NCI-H1092 (cell line): ENCODE measurements at regions not wholly inside any gene's neighbourhood (a gene's known extent, or its start where the extent isn't known, plus 50 kb on each side); places are given as distances from the start of the nearest gene placed in this dataset.
A peak's percentile ranks its signal among the peaks of the same experiment; 100 is the strongest.

Source experiments
- DNase-seq: peaks from one replicate; lab custom pipeline; 2025; lab: John Stamatoyannopoulos, UW

GRCh38 chr20:10863337-10864060 is 189.7 kb upstream of the JAG1 start:
- no peak for DNase-seq

DNA sequence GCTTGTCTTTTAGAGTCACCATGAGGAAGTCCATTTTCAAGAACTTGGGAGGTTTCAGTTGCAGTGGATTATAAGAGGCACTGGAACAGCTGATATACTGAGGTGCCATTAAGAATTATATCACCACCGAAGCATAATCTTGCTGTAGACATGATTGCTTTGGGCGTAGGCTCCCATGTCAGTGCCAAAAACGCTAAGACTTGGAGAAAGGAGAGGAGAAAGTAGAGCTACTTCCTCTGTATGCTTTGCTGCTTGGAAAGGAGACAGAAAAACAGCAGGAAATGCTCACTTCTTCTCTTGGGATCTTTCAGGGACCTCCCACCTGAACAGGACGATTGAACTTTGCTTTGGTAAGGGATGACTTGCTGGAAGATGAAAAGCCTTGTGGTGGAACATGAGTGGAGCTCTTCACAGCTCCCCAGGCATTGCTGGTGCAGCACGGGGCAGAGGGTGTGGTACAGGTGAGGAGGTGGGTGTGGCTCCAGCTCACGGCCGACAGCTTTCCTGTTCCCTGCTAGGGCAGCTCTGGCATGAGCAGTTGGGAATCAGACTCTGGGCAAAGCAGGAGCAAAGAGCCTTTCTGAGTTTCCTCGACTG is 190.4 kb upstream of the JAG1 start:
- no peak for DNase-seq

DNA sequence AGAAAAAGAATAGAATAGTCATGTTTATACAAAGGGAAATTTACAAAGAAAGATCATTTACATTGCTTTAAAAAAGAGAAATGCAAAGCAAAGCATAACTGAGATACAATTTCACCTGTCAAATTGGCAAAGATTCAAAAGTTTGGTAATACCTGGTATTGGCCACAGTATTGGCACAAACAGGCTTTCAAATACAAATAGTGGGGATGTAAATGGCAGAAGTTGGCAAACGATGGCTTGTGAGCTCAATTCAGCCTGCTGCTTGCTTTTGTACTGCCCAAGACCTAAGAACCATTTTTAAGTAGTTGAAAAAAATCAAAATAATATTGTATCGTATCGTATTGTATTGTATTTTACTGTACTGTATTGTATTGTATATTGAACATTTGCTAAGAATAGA is 194.5 kb upstream of the JAG1 start:
- no peak for DNase-seq

DNA sequence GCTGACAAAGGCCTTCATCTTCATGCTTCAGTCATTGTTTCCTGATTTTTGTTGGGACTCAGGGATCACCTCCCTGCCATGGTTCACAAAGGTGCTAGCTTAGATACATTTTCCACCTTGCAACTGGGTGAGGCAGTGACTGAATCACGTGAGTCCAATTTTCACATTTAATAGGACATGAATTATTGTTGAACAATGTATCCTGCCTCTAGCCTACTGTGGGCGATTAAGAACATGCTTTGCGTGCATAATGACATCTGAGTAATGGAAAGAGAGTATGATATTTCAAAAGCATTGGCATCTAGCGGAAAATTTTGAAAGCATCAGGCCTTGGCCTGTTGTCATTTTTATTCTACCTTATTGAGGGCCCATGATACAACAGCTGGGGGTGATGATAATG is 199.2 kb upstream of the JAG1 start:
- no peak for DNase-seq

DNA sequence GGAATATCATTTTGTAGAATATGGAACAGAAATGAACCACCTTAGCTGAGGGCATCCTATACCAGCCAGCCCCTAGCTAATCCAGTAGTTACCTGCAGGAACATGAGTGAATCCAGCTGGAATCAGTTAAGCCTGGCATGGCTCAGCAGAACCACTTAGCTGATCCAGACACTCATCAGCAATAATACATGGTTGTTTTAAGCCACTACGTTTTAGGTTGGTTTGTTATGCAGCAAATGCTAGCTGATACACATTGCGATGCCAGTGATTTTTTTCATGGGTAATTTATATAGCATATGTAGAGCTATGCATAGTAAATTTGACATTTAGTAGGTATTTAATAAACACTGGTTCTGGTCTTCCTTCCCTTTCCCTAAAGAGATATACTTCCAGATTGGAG is 201.9 kb upstream of the JAG1 start:
- no peak for DNase-seq

GRCh38 chr20:10876558-10876957 is 202.8 kb upstream of the JAG1 start:
- DNase-seq = no peak

GRCh38 chr20:10877342-10877741 is 203.5 kb upstream of the JAG1 start:
- no peak for DNase-seq

GRCh38 chr20:10883166-10883565 is 209.4 kb upstream of the JAG1 start:
- DNase-seq = no peak

GRCh38 chr20:10893321-10893720 is 219.5 kb upstream of the JAG1 start:
- no peak for DNase-seq

- DNase-seq = no peak
Measured at GRCh38 chr20:10897336-10897735, 223.5 kb upstream of the JAG1 start.

DNA sequence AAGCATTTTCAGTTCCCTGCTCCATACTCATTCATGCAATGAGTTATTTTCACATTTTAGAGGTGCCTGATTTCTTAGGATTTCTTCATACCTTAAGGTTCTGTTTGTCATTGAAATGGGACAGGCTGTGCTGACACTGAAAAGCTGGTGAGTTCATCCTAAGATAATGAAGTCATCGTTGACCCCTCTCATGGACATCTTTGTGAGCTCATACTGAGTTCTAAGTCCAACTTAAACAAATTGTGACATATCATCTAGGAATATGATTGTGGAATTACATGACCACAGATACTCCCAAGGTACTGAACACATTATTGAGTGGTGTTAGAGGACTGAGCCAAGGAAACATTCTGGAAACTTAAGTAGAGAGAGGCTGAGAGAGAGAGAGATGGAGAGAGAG is 224.8 kb upstream of the JAG1 start:
- no peak for DNase-seq

DNA sequence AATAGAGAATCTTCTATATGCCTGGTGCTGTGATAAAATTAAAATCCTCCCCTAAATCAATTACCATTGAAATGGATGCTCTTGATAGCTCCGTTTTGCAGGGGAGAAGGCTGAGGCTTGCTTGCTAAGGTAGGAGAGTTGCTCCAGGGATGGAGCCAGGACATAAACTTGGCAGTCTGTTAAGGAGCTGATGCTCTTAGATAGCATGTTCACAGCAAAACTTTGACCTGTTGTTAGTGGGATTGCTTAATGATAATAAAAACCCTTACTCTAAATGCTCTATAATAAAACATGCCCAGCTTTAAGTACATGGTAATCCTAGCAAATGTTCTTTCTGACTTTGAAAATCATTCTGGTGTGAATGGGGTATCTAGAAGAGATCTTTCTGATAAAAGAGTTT is 228.4 kb upstream of the JAG1 start:
- DNase-seq = no peak

GRCh38 chr20:10902576-10903282 is 228.9 kb upstream of the JAG1 start:
- DNase-seq = no peak

- no peak for DNase-seq
Measured at GRCh38 chr20:10906834-10907233, 233.0 kb upstream of the JAG1 start.

GRCh38 chr20:10909803-10910202 is 236.0 kb upstream of the JAG1 start:
- no peak for DNase-seq

DNA sequence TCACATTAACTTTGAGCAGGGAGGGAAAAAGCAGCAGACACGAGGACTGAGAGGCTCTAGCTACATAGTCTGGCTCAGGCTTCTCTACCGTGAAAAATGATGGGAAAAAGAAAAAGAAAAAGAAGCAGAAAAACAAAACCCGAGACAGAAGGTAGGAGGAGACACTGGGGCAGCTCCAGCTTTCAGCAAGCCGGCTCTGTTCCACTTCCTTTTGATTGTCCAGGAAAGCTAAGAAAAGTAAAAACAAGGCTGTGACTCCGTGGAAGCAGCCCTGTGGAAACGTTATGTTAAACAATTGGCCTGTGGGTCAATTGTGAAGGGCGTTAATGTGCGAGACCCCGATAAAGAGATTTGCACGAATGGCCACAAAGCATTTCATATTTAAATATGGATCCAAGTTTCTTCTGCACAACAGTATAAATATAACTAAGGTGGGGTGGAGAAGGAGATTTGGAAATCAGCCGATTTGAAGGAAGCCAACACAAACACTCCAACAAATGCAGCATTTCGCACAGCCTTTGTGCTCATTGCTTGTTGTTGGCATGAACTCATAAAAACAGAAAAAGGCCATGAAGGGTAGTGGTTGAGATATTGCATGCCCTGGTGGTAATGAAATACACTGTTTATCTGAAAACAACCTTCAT is 236.9 kb upstream of the JAG1 start:
- peak; percentile 5 for DNase-seq

DNA sequence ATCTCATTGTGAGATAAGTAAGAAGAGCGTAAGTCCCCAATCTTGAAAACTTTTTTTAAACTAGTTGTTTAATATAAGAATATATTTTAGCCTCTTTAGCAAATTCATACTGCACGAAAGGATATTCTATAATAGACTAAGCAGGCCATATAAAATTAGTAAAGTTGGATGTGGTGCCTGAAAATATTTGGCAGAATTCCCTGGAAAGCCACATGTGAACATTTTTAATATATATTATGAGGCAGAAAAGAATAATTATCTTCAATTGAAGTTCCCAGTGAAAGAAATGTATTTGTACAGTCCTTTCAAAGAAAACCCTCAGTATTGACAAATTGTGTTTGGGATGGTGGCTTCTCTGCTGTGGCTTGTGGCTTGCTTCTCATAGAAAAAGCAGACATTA is 237.5 kb upstream of the JAG1 start:
- no peak for DNase-seq

DNA sequence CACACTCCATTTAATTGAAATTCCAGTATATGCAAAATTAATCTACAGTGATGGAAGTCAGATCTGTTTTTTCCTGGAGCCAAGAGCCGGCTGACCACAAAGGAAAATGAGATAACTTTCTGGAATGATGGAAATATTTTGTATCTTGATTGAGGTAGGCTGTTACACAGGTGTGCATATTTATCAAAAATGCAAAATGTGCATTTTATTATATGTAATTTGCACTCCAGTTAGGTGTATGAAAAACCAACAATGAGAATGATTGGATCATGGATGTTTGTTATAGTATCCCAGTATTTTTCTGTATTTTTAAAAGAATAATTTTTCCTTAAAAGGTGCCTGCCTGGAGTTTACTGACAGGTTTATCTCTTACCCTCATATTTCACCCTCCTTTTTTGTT is 242.0 kb upstream of the JAG1 start:
- DNase-seq = no peak

GRCh38 chr20:10916312-10916711 is 242.5 kb upstream of the JAG1 start:
- no peak for DNase-seq

DNA sequence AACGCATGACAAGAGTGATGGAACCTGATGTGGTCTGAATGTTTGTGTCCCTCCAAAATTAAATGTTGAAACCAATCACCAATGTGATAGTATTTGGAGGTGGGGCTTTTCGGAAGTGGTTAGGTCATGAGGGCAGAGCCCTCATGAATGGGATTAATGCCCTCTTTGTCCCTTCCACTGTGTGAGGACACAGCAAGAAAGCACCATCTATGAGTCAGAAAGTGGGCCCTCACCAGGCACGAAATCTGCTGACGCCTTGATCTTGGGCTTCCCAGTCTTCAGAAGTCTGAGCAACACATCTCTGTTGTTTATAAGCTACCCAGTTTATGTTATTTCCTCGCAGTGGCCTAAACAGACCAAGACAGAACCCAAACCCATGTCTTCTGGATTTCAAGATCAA is 244.0 kb upstream of the JAG1 start:
- DNase-seq = no peak

GRCh38 chr20:10919396-10920140 is 245.8 kb upstream of the JAG1 start:
- no peak for DNase-seq

GRCh38 chr20:10920396-10920795 is 246.6 kb upstream of the JAG1 start:
- DNase-seq = no peak
